ENCODE measurements at regions not wholly inside any gene's neighbourhood (a gene's known extent, or its start where the extent isn't known, plus 50 kb on each side); places are given as distances from the start of the nearest gene placed in this dataset.

DNA sequence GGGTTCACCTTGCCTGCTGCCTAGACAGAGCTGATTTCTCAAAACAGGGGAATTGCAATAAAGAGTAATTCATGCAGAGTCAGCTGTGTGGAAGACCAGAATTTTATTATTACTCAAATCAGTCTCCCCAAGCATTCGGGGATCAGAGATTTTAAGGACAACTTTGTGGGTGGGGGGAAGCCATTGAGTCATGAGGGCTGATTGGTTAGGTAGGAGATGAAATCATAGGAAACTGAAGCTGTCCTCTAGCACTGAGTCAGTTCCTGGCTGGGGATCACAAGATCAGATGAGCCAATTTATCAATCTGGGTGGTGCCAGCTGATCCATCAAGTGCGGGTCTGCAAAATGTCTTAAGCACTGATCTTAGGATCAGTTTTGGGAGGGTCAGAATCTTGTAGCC is 159.1 kb upstream of the MAP1B start:
- no peak for DNase-seq (ENCODE audit: low spot score)

DNA sequence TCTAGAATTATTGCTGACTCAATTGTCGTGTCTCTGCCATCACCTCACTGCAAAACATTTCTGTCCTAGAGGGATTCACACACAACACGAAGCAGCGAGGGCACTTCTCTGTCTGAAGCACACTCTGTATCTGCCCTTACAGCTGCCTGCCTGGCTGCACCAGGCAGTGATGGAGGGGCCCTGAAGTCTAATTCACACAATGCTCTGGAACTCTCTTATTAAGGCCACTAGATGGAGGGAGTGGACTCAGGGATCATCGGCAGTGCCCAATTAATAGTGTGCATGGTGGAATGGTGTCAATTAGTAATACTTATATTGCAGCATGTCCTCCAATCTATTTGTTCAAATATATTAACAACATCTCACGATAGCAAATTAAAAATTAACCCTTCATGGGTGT is 157.5 kb upstream of the MAP1B start:
- no peak for DNase-seq (ENCODE audit: low spot score)

GRCh38 chr5:71953866-71954265 is 153.4 kb upstream of the MAP1B start:
- DNase-seq (ENCODE audit: low spot score), result no peak

GRCh38 chr5:71954329-71954728 is 152.9 kb upstream of the MAP1B start:
- no peak for DNase-seq (ENCODE audit: low spot score)

GRCh38 chr5:71955723-71956122 is 151.6 kb upstream of the MAP1B start:
- no peak for DNase-seq (ENCODE audit: low spot score)

- DNase-seq (ENCODE audit: low spot score), result no peak
These were observed 149.9 kb upstream of the MAP1B start for GRCh38 chr5:71957292-71957898.

DNA sequence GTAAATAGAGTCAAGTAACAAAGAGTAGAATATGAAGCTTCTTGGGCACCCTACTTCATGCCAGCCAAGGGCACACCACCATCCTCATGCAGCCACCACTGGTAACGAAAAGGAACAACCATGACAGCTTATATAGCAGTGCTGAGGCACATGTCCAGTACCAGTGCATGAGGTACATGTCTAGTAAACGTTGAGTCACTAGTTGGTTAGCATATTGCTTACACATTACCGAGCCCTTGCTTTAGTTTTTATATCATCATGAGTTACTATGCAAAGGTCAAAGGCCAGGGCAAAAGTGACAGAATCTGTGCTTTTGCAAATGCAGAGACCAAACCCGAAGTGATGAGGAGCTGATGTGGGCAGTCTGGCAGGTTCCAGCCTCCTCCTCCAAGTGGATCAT is 147.1 kb upstream of the MAP1B start:
- no peak for DNase-seq (ENCODE audit: low spot score)

DNA sequence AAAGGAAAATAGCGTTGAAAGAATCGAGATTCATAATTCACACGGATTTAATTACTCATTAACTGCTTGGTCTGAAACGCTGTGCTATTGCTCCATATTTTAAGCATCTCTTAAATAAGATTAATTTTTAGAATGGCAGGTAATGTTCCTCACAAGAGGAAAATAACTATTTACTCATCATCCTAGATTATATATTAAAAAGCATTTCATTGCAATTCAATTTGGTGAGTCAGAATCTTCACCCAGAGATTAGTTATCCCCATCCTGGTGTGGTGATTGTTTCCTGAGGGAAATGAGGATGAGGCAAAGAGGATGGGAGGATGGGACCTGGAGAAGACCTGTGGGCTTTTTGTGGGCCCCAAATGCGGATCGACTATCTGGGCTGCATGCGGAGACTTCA is 145.5 kb upstream of the MAP1B start:
- DNase-seq (ENCODE audit: low spot score), result no peak

DNA sequence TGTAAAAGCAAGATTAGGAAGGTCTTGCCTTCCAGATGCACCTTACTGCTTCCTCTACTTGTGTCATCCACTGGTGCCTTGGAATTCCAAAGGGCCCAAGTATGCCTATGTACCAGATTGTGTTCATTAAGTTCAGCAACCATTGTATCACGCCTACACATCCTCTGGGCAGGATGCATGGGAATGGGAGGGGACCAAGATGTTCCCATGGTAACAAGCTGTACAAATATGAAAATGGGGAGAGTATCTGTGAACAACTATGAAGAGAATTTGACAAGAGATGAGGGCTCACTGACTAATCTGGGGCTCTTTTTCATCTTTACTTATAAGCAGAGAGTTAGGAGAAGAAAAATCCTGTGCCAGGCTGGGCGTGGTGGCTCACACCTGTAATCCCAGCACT is 137.8 kb upstream of the MAP1B start:
- DNase-seq (ENCODE audit: low spot score), result no peak

GRCh38 chr5:71971862-71972261 is 135.4 kb upstream of the MAP1B start:
- no peak for DNase-seq (ENCODE audit: low spot score)

- DNase-seq (ENCODE audit: low spot score), result no peak
These were observed 134.3 kb upstream of the MAP1B start for GRCh38 chr5:71972777-71973473.

DNA sequence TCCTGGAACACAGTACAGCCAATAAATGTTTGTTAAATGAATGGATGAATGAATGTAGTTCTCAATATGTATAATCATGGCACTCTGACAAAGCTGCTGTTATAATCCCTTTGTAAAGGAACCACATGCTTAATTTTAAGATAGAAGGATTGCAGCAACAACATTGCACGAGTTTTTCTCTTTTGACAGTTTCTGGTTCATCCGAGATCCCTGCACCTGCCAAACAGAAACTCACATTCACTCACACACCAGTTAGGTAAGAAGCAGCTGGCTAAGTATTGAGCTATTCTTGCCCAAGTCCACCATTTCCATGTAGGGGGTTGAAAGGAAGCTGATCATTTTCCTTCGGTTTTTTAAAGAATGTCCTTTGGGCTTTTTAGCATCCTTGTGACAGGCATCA is 133.7 kb upstream of the MAP1B start:
- no peak for DNase-seq (ENCODE audit: low spot score)

DNA sequence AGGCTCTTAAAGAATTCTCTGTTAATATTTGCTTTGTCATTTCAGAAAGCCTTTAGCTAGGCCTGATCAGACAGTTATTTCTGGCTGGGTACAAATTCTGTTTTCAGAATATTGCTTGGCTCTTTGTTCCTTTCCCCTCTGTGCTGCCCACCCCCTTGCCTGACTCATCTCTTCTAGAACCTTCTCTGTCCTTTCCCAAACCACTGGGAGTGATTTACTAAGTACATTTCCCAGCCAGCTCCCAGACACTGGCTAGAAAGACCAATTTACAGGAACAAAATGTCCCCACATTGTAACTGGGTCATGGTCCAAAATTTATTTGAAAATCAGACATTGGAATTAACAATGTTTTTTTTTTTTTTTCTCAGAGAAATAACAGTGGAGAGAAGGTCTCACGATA is 133.1 kb upstream of the MAP1B start:
- DNase-seq (ENCODE audit: low spot score), result no peak

DNA sequence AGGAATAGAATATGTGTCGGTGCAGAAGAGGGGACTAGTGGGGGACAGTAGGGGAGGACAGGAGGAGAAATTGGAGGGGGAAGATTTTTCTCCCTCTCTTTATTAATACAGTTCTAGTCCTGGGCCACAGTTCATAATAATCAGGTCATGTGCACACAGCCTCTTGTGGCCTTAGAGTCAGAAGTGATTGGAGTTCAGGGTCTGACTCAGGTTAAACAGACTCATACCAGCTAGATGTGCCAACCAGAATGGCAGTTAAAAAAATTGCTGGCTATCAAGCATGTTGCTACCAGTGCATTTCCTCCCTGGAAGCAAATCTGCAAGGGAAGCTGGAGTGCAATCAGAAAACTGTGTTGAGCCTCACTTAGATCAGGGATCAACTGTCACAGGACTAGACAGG is 132.7 kb upstream of the MAP1B start:
- DNase-seq (ENCODE audit: low spot score), result no peak

GRCh38 chr5:71976449-71976848 is 130.8 kb upstream of the MAP1B start:
- DNase-seq (ENCODE audit: low spot score), result no peak

- no peak for DNase-seq (ENCODE audit: low spot score)
These were observed 130.0 kb upstream of the MAP1B start for GRCh38 chr5:71977311-71977710.

DNA sequence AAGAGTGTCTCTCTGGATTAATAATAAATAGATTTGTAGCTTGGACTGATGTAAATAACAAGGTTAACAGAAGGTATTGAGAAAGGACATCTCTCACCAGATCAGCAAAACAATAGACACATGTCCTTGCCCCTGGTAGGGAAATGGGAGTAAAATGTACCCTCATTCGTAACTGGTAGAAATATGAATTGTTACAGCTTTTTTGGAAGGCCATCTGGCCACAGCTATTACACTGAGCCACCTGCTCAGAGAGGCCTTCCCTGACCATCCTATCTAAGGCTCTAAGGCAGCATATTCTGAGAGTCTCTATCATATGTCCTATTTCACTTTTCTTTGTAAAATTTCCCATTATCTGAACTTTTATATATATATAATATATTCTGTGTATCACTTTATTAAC is 129.1 kb upstream of the MAP1B start:
- no peak for DNase-seq (ENCODE audit: low spot score)

DNA sequence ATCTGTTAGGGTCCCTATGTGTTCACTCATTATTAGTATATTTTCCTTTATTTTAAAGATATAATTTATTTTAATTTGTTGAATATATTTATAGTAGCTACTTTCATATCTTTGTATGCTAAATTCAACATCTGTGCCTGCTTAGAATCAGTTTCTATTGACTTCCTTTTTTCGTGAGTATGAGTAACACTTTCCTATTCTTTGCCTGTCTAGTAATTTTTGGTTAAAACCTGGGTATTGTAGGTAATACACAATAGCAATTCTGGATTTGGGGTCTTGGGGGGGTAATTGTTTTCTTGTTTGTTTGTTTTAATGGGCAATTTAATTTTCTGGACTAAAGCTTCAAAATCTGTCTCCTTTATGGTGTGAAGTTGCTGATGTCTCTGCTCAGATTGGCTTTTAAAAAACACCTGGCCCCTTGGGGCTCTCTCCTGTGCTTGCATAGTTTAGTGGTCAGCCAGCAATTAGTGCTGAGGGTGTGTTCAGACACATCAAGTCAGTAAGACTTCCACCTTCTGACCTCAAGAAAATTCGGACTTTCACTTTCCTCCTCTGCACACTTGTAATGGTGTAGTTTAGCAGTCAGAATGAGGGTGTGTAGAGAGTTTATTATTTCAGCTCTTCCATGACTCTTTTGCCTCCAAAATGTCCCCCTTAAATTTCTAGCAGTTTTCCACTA is 124.4 kb upstream of the MAP1B start:
- DNase-seq (ENCODE audit: low spot score), result no peak

DNA sequence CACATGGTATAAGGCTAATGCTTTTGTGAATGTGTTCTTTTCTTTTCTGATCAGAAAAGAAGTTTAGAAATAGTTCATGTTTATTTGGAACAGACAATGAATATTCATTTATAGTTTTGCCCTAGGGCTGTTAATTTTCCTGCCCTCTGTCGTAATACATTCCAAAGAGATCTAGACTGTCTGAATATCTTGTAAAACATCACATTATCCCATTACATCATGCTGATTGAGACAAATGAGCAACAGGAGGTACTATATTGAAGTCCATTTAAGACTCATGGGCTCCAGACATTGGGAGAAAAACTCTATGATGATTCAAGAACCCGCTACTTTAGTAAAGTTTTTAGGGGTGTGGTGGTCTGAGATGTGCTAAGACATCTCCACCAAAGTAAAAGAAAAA is 121.2 kb upstream of the MAP1B start:
- DNase-seq (ENCODE audit: low spot score), result no peak

GRCh38 chr5:71988808-71989207 is 118.5 kb upstream of the MAP1B start:
- no peak for DNase-seq (ENCODE audit: low spot score)

GRCh38 chr5:71993600-71993999 is 113.7 kb upstream of the MAP1B start:
- DNase-seq (ENCODE audit: low spot score), result no peak

- no peak for DNase-seq (ENCODE audit: low spot score)
These were observed 110.5 kb upstream of the MAP1B start for GRCh38 chr5:71996789-71997188.

DNA sequence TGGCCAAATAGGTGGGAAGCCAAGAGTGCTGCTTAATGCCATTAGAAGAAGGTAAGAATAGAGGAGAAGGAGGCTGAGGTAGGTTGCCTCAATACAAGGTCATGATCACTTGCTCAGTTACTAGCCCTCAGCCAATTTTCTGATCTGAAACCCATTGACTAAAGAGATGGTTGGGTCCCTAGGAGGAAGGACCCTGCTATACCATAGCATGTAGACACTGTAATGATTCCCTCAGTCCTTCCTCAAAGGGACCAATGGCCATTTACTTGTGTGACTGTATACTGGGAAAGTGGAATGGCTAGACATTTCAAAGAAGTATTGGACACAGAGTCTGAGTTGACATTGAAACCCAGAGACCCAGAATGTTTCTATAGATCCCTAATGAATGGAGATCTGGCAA is 108.5 kb upstream of the MAP1B start:
- DNase-seq (ENCODE audit: low spot score), result no peak

DNA sequence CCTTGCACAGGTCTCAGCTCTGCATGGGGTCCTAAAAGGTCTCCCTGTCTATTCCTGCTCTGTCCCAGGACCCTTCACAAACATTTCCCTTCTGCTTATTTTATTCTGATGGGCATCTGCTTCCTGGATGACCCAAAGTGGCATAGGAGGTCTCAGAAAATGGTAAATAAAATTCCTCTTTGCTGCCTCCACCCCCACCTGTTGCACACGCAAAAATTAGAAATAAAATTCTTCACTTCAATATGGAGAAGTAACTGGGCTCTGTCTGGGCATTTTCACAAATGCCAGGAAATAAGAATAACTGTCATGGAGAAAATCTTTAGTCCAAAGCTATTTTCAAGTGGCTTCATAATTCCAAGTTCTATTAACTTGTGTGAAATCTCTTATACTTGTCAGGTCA is 106.6 kb upstream of the MAP1B start:
- no peak for DNase-seq (ENCODE audit: low spot score)

Data from AG08396 (cell line).